HK-2 (cell line): ENCODE measurements at regions not wholly inside any gene's neighbourhood (a gene's known extent, or its start where the extent isn't known, plus 50 kb on each side); places are given as distances from the start of the nearest gene placed in this dataset.

Source experiments
- DNase-seq: peaks from one replicate; pipeline ENCODE4 v3.0.0-alpha.2; 2018; ENCODE audit not compliant: unreplicated experiment

- DNase-seq, result no peak
Measured at GRCh38 chr2:48140586-48140985, 173.9 kb upstream of the FOXN2 start.

- DNase-seq, result no peak
Measured at GRCh38 chr2:48144777-48145176, 169.7 kb upstream of the FOXN2 start.

- DNase-seq, result no peak
Measured at GRCh38 chr2:48145845-48146452, 168.5 kb upstream of the FOXN2 start.

GRCh38 chr2:48146552-48146951, 167.9 kb upstream of the FOXN2 start:
- DNase-seq, result no peak

- DNase-seq, result no peak
Measured at GRCh38 chr2:48147719-48148118, 166.8 kb upstream of the FOXN2 start.

- no peak for DNase-seq
Measured at GRCh38 chr2:48148841-48149430, 165.5 kb upstream of the FOXN2 start.

GRCh38 chr2:48157150-48157549, 157.3 kb upstream of the FOXN2 start:
- no peak for DNase-seq

- DNase-seq, result no peak
Measured at GRCh38 chr2:48161628-48162027, 152.9 kb upstream of the FOXN2 start.

GRCh38 chr2:48162742-48163141, 151.7 kb upstream of the FOXN2 start:
- no peak for DNase-seq

- no peak for DNase-seq
Measured at GRCh38 chr2:48165070-48165753, 149.3 kb upstream of the FOXN2 start.

- DNase-seq, result no peak
Measured at GRCh38 chr2:48169141-48169592, 145.3 kb upstream of the FOXN2 start.

GRCh38 chr2:48170281-48170680, 144.2 kb upstream of the FOXN2 start:
- no peak for DNase-seq

GRCh38 chr2:48173141-48173540, 141.3 kb upstream of the FOXN2 start:
- no peak for DNase-seq

- DNase-seq, result no peak
Measured at GRCh38 chr2:48174503-48174902, 140.0 kb upstream of the FOXN2 start.

- no peak for DNase-seq
Measured at GRCh38 chr2:48175254-48175653, 139.2 kb upstream of the FOXN2 start.

- DNase-seq, result no peak
Measured at GRCh38 chr2:48175656-48176055, 138.8 kb upstream of the FOXN2 start.

- no peak for DNase-seq
Measured at GRCh38 chr2:48176876-48177275, 137.6 kb upstream of the FOXN2 start.

GRCh38 chr2:48178611-48179010, 135.9 kb upstream of the FOXN2 start:
- no peak for DNase-seq

- no peak for DNase-seq
Measured at GRCh38 chr2:48180557-48180956, 133.9 kb upstream of the FOXN2 start.

- no peak for DNase-seq
Measured at GRCh38 chr2:48183276-48183675, 131.2 kb upstream of the FOXN2 start.

- no peak for DNase-seq
Measured at GRCh38 chr2:48183991-48184390, 130.5 kb upstream of the FOXN2 start.

GRCh38 chr2:48187503-48187902, 127.0 kb upstream of the FOXN2 start:
- no peak for DNase-seq

GRCh38 chr2:48189552-48190228, 124.8 kb upstream of the FOXN2 start:
- no peak for DNase-seq
